HEK293T (cell line): ENCODE measurements at regions not wholly inside any gene's neighbourhood (a gene's known extent, or its start where the extent isn't known, plus 50 kb on each side); places are given as distances from the start of the nearest gene placed in this dataset.

ENCODE experiments used
- CTCF ChIA-PET: fragments of 350-600 bp; formaldehyde crosslinking; extraction: SDS; loops from one replicate; lab custom pipeline; 2021; ENCODE audit warnings: antibody characterized with exemption, inconsistent platforms; lab: Yijun Ruan, JAX
- POLR2A ChIA-PET: fragments of 350-600 bp; formaldehyde crosslinking; extraction: SDS; loops from one replicate; lab custom pipeline; 2020; ENCODE audit warnings: antibody characterized with exemption, inconsistent platforms; lab: Yijun Ruan, JAX
- DNase-seq: peaks from one replicate; pipeline ENCODE4 v3.0.0; 2012; ENCODE audit warnings: mixed read lengths; ENCODE audit errors: extremely low spot score
- ARNT ChIP-seq: fragments of 450-650 bp; IDR thresholded peaks from 2 replicates; pipeline ENCODE4 v1.6.1; 2017; ENCODE audit warnings: mild to moderate bottlenecking
- BHLHE40 ChIP-seq: fragments of 450-650 bp; IDR thresholded peaks from 2 replicates; pipeline ENCODE4 v1.6.1; 2016; ENCODE audit warnings: mild to moderate bottlenecking, moderate library complexity, borderline replicate concordance
- CTBP1 ChIP-seq: fragments of 450-650 bp; IDR thresholded peaks from 2 replicates; pipeline ENCODE4 v1.6.1; 2016; ENCODE audit warnings: borderline replicate concordance
- ELF4 ChIP-seq: fragments of 450-650 bp; IDR thresholded peaks from 2 replicates; pipeline ENCODE4 v1.6.1; 2017; ENCODE audit warnings: antibody characterized with exemption
- FOXA1 ChIP-seq: fragments of 450-650 bp; IDR thresholded peaks from 2 replicates; pipeline ENCODE4 v1.6.1; 2016; ENCODE audit warnings: mild to moderate bottlenecking
- FOXK2 ChIP-seq: fragments of 450-650 bp; IDR thresholded peaks from 2 replicates; pipeline ENCODE4 v1.6.1; 2016; ENCODE audit warnings: mild to moderate bottlenecking
- FOXM1 ChIP-seq: fragments of 450-650 bp; IDR thresholded peaks from 2 replicates; pipeline ENCODE4 v1.6.1; 2017; ENCODE audit warnings: mild to moderate bottlenecking, borderline replicate concordance
- HDGF ChIP-seq: fragments of 450-650 bp; IDR thresholded peaks from 2 replicates; pipeline ENCODE4 v1.6.1; 2017; ENCODE audit warnings: antibody characterized with exemption, borderline replicate concordance
- L3MBTL2 ChIP-seq: fragments of 450-650 bp; conservative IDR thresholded peaks from 2 replicates; pipeline ENCODE4 v1.6.1; 2016; ENCODE audit warnings: mild to moderate bottlenecking
- LEF1 ChIP-seq: fragments of 450-650 bp; IDR thresholded peaks from 2 replicates; pipeline ENCODE4 v1.6.1; 2017; ENCODE audit warnings: mild to moderate bottlenecking, borderline replicate concordance
- NFRKB ChIP-seq: fragments of 450-650 bp; IDR thresholded peaks from 2 replicates; pipeline ENCODE4 v1.6.1; 2016; ENCODE audit warnings: mild to moderate bottlenecking, moderate library complexity
- PKNOX1 ChIP-seq: fragments of 450-650 bp; IDR thresholded peaks from 2 replicates; pipeline ENCODE4 v1.6.1; 2016
- SP1 ChIP-seq: fragments of 450-650 bp; IDR thresholded peaks from 2 replicates; pipeline ENCODE4 v1.6.1; 2017
- SUZ12 ChIP-seq: fragments of 450-650 bp; IDR thresholded peaks from 2 replicates; pipeline ENCODE4 v1.6.1; 2016; ENCODE audit warnings: mild to moderate bottlenecking
- TARDBP ChIP-seq: fragments of 450-650 bp; IDR thresholded peaks from 2 replicates; pipeline ENCODE4 v1.6.1; 2016
- ZNF384 ChIP-seq: fragments of 450-650 bp; IDR thresholded peaks from 2 replicates; pipeline ENCODE4 v1.6.1; 2016

DNA sequence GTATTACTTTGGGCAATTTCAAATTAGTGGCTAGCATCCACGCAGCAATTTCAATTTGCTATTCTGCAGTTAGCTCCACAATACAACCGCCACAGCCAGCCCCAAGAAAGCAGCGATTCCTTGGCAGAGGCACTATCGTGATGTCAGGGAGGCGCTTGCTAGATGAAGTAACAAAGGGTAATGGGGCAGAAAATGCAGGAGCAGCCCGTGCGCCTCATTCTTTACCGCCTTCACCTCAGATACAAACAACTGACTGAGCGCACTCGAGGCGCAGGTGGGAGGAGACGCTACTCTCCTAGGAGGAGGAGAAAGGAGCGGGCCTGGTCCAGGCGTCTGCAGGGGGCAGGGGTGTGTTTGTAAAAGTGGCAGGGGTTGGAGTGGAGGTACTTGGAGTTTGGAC lies 76.9 kb upstream of the ASB18 start:
- ChIA-PET CTCF (no interaction called here), POLR2A (no interaction called here)
- DNase-seq = no peak
- TF ChIP-seq ZNF384 = no peak

DNA sequence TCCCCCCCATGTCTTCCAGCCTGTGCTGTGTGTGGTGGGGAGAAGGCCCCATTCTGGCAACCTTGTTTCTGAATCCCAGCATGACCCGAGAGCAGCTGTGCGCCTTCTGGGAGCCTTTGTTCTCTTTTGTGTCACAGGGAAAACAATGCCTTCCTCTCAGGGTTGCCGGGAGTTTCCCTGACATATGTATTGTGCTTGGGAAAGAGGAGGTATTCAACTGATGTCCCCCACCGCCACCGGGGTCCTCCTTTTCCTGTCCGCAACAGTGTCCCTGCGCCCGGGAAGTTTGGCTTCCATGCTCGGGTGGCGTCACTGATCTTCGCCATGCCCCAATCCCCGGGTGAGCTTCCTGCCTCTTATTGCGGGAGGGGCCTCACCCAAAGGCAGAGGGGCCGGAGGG lies 77.5 kb upstream of the ASB18 start:
- ChIA-PET POLR2A (no interaction called here), CTCF (no interaction called here)

DNA sequence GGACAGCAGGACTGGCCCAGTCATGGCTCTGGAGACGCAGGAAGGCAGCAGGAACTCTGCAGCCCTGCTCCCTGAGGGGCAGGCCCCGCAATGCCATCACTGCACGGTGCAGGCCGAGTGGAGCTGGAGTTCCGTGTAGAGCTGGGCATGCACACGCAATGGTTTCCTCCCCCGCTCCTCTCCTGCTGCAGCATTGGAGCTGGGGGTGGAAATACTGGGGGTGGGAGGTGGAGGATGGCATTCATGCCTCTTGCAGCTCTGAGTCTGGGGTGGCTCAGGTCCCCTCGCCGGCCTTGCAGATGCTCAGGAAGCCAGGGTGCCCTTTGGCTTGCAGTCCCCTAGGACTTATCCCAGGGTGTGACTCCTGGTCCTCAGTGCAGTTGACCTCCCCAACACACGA lies 78.3 kb upstream of the ASB18 start:
- DNase-seq = no peak
- CTCF ChIA-PET = no interaction called here
- POLR2A ChIA-PET = no interaction called here
- TF ChIP-seq CTBP1 (no peak), ARNT (no peak), HDGF (no peak), SP1 (no peak)

More for the DNA sequence above, 77.5 kb upstream of the ASB18 start:
- DNase-seq = no peak
- no peak for TF ChIP-seq L3MBTL2
- TF ChIP-seq PKNOX1 = no peak
- no peak for TF ChIP-seq HDGF
- no peak for TF ChIP-seq ELF4
- no peak for TF ChIP-seq BHLHE40
- no peak for TF ChIP-seq FOXA1
- TF ChIP-seq SUZ12 = no peak
- TF ChIP-seq ARNT = no peak
- TF ChIP-seq NFRKB = no peak
- TF ChIP-seq CTBP1 = no peak

DNA sequence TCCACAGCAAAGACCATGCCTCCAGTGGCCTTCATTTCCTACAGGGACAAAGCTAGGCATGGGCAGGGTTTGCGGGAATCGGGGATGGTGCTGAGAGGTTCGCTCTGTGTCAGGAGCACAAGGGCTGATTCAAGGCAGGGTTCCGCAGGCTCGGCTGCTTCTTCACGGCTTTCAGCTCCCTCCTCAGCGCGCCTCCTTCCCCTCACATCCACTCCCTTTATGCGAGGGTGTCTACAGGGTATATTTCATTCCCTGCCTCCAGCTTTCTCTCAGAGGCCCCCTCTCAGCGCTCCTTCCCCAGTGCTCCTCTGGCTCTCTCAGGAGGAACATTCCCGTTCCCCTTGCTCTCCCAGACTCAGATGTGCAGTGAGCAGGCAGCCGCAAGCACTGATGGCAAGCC lies 78.7 kb upstream of the ASB18 start:
- no peak for DNase-seq
- TF ChIP-seq NFRKB (no peak), SUZ12 (no peak), ZNF384 (no peak), LEF1 (no peak), TARDBP (no peak), SP1 (no peak), L3MBTL2 (no peak), FOXM1 (no peak), CTBP1 (no peak), ELF4 (no peak), FOXK2 (no peak), FOXA1 (no peak), ARNT (no peak)
- ChIA-PET CTCF (no interaction called here), POLR2A (no interaction called here)

- CTCF ChIA-PET = interaction anchor here (0.6 kb wide), 1 partner anchor 890 kb away, joined by 3 read pairs; no protein-coding TSS in a partner anchor
- peak; percentile 61 for DNase-seq
- POLR2A ChIA-PET = no interaction called here
- no peak for TF ChIP-seq SUZ12
- peak; percentile 19; the same call in 1 of the 2 replicates for TF ChIP-seq PKNOX1
- no peak for TF ChIP-seq SP1
Observed at GRCh38 chr2:236343400-236344161, 79.4 kb upstream of the ASB18 start.

DNA sequence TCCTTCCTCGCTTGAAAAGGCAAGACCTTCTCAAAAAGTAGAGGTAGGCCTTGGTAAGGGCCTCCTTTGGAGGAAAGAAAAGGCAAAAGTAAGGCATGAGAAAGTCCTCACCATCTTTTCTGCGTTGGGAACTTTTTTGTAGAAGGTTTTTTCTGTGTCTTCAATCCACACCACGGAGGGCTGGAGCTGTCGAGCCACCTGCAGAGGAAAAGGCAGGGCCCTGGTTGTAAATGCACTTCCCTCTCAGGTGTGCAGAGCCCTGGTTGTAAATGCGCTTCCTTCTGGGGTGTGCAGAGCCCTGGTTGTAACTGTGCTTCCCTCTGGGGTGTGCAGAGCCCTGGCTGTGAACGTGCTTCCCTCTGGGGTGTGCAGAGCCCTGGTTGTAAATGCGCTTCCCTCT lies 80.2 kb upstream of the ASB18 start:
- POLR2A ChIA-PET = no interaction called here
- TF ChIP-seq L3MBTL2 = no peak
- no peak for TF ChIP-seq BHLHE40
- TF ChIP-seq NFRKB = no peak
- no peak for TF ChIP-seq TARDBP
- TF ChIP-seq FOXM1 = no peak
- TF ChIP-seq LEF1 = no peak
- no peak for TF ChIP-seq SUZ12
- no peak for TF ChIP-seq FOXA1
- no peak for TF ChIP-seq SP1
- no peak for TF ChIP-seq FOXK2
- no peak for TF ChIP-seq PKNOX1
- no peak for TF ChIP-seq ARNT
- no peak for TF ChIP-seq ELF4
- no peak for TF ChIP-seq HDGF
- TF ChIP-seq ZNF384 = no peak
- TF ChIP-seq CTBP1 = no peak
- CTCF ChIA-PET = no interaction called here
- no peak for DNase-seq

- ChIA-PET POLR2A (no interaction called here), CTCF (interaction anchor here (0.7 kb wide), 1 partner anchor 1062 kb away, joined by 4 read pairs; no protein-coding TSS in a partner anchor)
Observed at GRCh38 chr2:236345081-236345714, 81.0 kb upstream of the ASB18 start.

More at GRCh38 chr2:236345081-236345714, 81.0 kb upstream of the ASB18 start:
- no peak for TF ChIP-seq LEF1
- TF ChIP-seq ELF4 = no peak
- TF ChIP-seq FOXM1 = no peak
- no peak for TF ChIP-seq ZNF384
- no peak for TF ChIP-seq FOXA1
- DNase-seq = no peak
